Endothelial cell of umbilical vein (primary cell): ENCODE measurements at regions not wholly inside any gene's neighbourhood (a gene's known extent, or its start where the extent isn't known, plus 50 kb on each side); places are given as distances from the start of the nearest gene placed in this dataset.

ENCODE experiments used
- BruUV-seq: library from RNA; stranded (reverse); fragments of 400-500 nt; replicated peaks from 2 replicates; lab custom pipeline; 2021; lab: Mats Ljungman, UMichigan
- CTCF ChIA-PET: fragments of 300-600, 350-600 bp; sonication (Branson Sonifier 250); formaldehyde crosslinking; loops from one replicate; lab custom pipeline; 2021; ENCODE audit warnings: antibody characterized with exemption, inconsistent platforms; lab: Charles Lee
- POLR2A ChIA-PET: fragments of 300-600, 350-600 bp; sonication (Branson Sonifier 250); formaldehyde crosslinking; loops from one replicate; lab custom pipeline; 2021; ENCODE audit warnings: antibody characterized with exemption, inconsistent platforms; lab: Charles Lee
- DNase-seq: peaks from one replicate; pipeline ENCODE4 v3.0.0-alpha.2; 2011; ENCODE audit warnings: low read depth, low spot score
- FAIRE-seq: peaks from 2 replicates; lab custom pipeline; 2011; peaks lifted over from hg19 to GRCh38; lab: Jason Lieb, UNC
- H2AFZ ChIP-seq: 2 replicates; pipeline ENCODE4 v1.6.0; 2012; ENCODE audit warnings: low read depth, low read length, control low read depth, inconsistent platforms
- H3K27ac ChIP-seq: 2 replicates; pipeline ENCODE4 v1.5.1; 2011; ENCODE audit warnings: low read depth, mild to moderate bottlenecking, control low read depth, low read length, moderate library complexity; ENCODE audit not compliant: insufficient read depth
- H3K27me3 ChIP-seq, 2 experiments: 2 replicates each; pipeline versions ENCODE4 v1.6.0 to v1.6.1; 2011; ENCODE audit warnings: low read length in 2 of 2, mixed read lengths in 1 of 2; ENCODE audit not compliant: control insufficient read depth in 2 of 2, insufficient read depth in 2 of 2
- H3K36me3 ChIP-seq, 2 experiments: 2 replicates in 1 of 2; 3 replicates in 1 of 2; pipeline ENCODE4 v1.5.1; 2011; ENCODE audit warnings: low read length in 2 of 2, mild to moderate bottlenecking in 1 of 2, moderate library complexity in 1 of 2; ENCODE audit not compliant: control insufficient read depth in 2 of 2, insufficient read depth in 2 of 2; ENCODE audit errors: extremely low read depth in 1 of 2
- H3K4me1 ChIP-seq: 3 replicates; pipeline ENCODE4 v1.5.1; 2011; ENCODE audit warnings: mild to moderate bottlenecking, low read length; ENCODE audit not compliant: control insufficient read depth, insufficient read depth; ENCODE audit errors: extremely low read depth
- H3K4me2 ChIP-seq: 2 replicates; pipeline ENCODE4 v1.6.1; 2011; ENCODE audit warnings: low read length, control low read depth, mixed read lengths; ENCODE audit not compliant: insufficient read depth
- H3K4me3 ChIP-seq, 3 experiments: fragments of 200-600 bp in 1 of 3; sonication (generic), shearing (Covaris generic) in 1 of 3; replicated peaks in 1 of 3; 2 replicates each; pipeline ENCODE4 v1.5.1; 2011 to 2016; ENCODE audit warnings: control low read depth in 3 of 3, low read length in 3 of 3, mild to moderate bottlenecking in 2 of 3, inconsistent platforms in 1 of 3, low read depth in 1 of 3, moderate library complexity in 1 of 3; ENCODE audit not compliant: insufficient read depth in 1 of 3
- H3K79me2 ChIP-seq: 2 replicates; pipeline ENCODE4 v1.6.0; 2012; ENCODE audit warnings: low read length, inconsistent platforms; ENCODE audit not compliant: control insufficient read depth, insufficient read depth
- H3K9ac ChIP-seq: replicated peaks from 2 replicates; pipeline ENCODE3; 2011; ENCODE audit warnings: low read length, control low read depth; ENCODE audit not compliant: insufficient read depth; ENCODE audit errors: extremely low read depth
- H3K9me1 ChIP-seq: replicated peaks from 3 replicates; pipeline ENCODE4 v1.6.0; 2011; ENCODE audit warnings: mild to moderate bottlenecking, low read length; ENCODE audit not compliant: control insufficient read depth, insufficient read depth; ENCODE audit errors: extremely low read depth
- H3K9me3 ChIP-seq: replicated peaks from 2 replicates; pipeline ENCODE4 v1.5.1; 2012; ENCODE audit warnings: low read length, inconsistent platforms; ENCODE audit not compliant: control insufficient read depth, insufficient read depth
- H4K20me1 ChIP-seq: replicated peaks from 2 replicates; pipeline ENCODE3; 2011; ENCODE audit warnings: mild to moderate bottlenecking, low read length; ENCODE audit not compliant: control insufficient read depth, insufficient read depth; ENCODE audit errors: extremely low read depth
- EZH2 ChIP-seq: IDR thresholded peaks from 2 replicates; pipeline ENCODE4 v1.6.1; 2012; ENCODE audit warnings: borderline replicate concordance, low read depth, mild to moderate bottlenecking, moderate library complexity, low read length, inconsistent platforms; ENCODE audit not compliant: severe bottlenecking
- FOS ChIP-seq: IDR thresholded peaks from 2 replicates; pipeline ENCODE4 v1.6.1; 2011; ENCODE audit warnings: mild to moderate bottlenecking, low read length, moderate library complexity, borderline replicate concordance; ENCODE audit not compliant: insufficient read depth
- GATA2 ChIP-seq: IDR thresholded peaks from 2 replicates; pipeline ENCODE4 v1.7.0; 2011; ENCODE audit warnings: low read depth, mild to moderate bottlenecking, moderate library complexity, mixed read lengths, low read length; ENCODE audit not compliant: insufficient read length, insufficient read depth
- JUN ChIP-seq: IDR thresholded peaks from 2 replicates; pipeline ENCODE4 v1.6.1; 2011; ENCODE audit warnings: borderline replicate concordance, low read depth; ENCODE audit not compliant: insufficient read length, insufficient read depth
- MYC ChIP-seq: IDR thresholded peaks from one replicate; pipeline ENCODE4 v1.6.1; 2011; ENCODE audit warnings: mild to moderate bottlenecking, low read depth, low read length
- POLR2A ChIP-seq: IDR thresholded peaks from 2 replicates; pipeline ENCODE4 v1.6.1; 2012; ENCODE audit warnings: low read depth, mild to moderate bottlenecking, control low read depth, low read length
- POLR2AphosphoS5 ChIP-seq: IDR thresholded peaks from 2 replicates; pipeline ENCODE4 v1.6.1; 2012; ENCODE audit warnings: low read depth, mild to moderate bottlenecking, control low read depth, low read length, moderate library complexity; ENCODE audit not compliant: insufficient read depth
- dilution Hi-C: fragments of 300-500 bp; cut with MboI; formaldehyde crosslinking; loops from one replicate; pipeline ENCODE4 v1.15.0; 2019; ENCODE audit warnings: low sequenced_read_pairs; ENCODE audit not compliant: extremely low pct_ligation_motif_present
- intact Hi-C: fragments of 100-400 bp; cut with micrococcal nuclease; formaldehyde crosslinking; loops from one replicate; pipeline ENCODE4 v1.10.0; 2022
- TF ChIP-seq, protein P1 (sequence below), 2 donors: IDR thresholded peaks; 1 replicate in 1 of 2; 2 replicates in 1 of 2; pipeline ENCODE4 v1.5.1; 2011; ENCODE audit warnings: low read length in 2 of 2, mild to moderate bottlenecking in 2 of 2, moderate library complexity in 2 of 2, control low read depth in 1 of 2, inconsistent platforms in 1 of 2, low read depth in 1 of 2; ENCODE audit not compliant: insufficient read depth in 1 of 2; ENCODE audit errors: extremely low read depth in 1 of 2
- TF ChIP-seq, protein P2 (sequence below): IDR thresholded peaks from 2 replicates; pipeline ENCODE4 v1.6.1; 2011; ENCODE audit not compliant: insufficient read depth, insufficient read length

DNA sequence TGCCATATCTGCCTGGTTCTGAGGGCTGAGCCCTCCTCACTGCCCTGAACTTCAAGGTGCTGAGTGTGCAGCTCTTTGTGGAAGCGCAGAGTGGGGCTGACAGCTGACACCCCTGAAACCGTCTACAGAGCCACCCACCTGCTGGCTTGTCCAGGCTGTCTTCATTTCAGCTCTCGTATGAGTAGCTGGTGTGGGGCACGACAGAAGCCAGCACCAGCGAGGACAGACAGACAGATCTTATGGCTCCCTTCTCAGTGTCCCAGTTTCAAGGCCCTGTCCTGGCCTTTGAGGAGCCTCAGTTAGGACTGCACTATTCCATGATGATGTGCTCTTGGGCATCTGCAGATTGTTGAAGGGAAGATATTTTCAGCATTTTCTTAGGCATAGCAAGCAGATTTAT, 287.1 kb downstream of the SLC4A3 start:
- BruUV-seq = no TSS peak
- Histone ChIP-seq H3K4me3 (no peak overlapping the region), H4K20me1 (no peaks in the 10 kb centered on the region), H3K27ac (no peak overlapping the region), H3K9ac (no peak overlapping the region), H3K36me3 (no peaks in the 10 kb centered on the region), H3K79me2 (no peaks in the 10 kb centered on the region), H3K9me1 (no peaks in the 10 kb centered on the region), H2AFZ (no peak overlapping the region), H3K4me1 (no peaks in the 10 kb centered on the region), H3K9me3 (no peaks in the 10 kb centered on the region), H3K27me3 (no peaks in the 10 kb centered on the region), H3K4me2 (no peak overlapping the region)
- POLR2A ChIA-PET = no interaction called here
- TF ChIP-seq JUN = no peak
- TF ChIP-seq EZH2 = no peak
- intact Hi-C loops (no loop called here), dilution Hi-C loops (no loop called here)
- no peak for FAIRE-seq
- CTCF ChIA-PET = no interaction called here
- DNase-seq = no peak

- no peak for DNase-seq
- H3K27me3 ChIP-seq = no peaks in the 10 kb centered on the region
- no peaks in the 10 kb centered on the region for H3K9me3 ChIP-seq
- no peak overlapping the region for H3K4me3 ChIP-seq
- CTCF ChIA-PET = no interaction called here
- TF ChIP-seq MYC (no peak), EZH2 (no peak), POLR2A (no peak), JUN (no peak), POLR2AphosphoS5 (no peak), GATA2 (no peak), FOS (no peak)
- TF ChIP-seq, protein P1, sequence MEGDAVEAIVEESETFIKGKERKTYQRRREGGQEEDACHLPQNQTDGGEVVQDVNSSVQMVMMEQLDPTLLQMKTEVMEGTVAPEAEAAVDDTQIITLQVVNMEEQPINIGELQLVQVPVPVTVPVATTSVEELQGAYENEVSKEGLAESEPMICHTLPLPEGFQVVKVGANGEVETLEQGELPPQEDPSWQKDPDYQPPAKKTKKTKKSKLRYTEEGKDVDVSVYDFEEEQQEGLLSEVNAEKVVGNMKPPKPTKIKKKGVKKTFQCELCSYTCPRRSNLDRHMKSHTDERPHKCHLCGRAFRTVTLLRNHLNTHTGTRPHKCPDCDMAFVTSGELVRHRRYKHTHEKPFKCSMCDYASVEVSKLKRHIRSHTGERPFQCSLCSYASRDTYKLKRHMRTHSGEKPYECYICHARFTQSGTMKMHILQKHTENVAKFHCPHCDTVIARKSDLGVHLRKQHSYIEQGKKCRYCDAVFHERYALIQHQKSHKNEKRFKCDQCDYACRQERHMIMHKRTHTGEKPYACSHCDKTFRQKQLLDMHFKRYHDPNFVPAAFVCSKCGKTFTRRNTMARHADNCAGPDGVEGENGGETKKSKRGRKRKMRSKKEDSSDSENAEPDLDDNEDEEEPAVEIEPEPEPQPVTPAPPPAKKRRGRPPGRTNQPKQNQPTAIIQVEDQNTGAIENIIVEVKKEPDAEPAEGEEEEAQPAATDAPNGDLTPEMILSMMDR (IDR thresholded peaks at IDR 0.05; ENCODE audit: extremely low read depth in 1 of 2, insufficient read depth in 1 of 2, low read depth in 1 of 2, low read length in 2 of 2) = no peak
- TF ChIP-seq, protein P2, sequence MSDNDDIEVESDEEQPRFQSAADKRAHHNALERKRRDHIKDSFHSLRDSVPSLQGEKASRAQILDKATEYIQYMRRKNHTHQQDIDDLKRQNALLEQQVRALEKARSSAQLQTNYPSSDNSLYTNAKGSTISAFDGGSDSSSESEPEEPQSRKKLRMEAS = no peak
- no peak overlapping the region for H3K27ac ChIP-seq
- no peak overlapping the region for H3K4me2 ChIP-seq
- no peaks in the 10 kb centered on the region for H3K79me2 ChIP-seq
- FAIRE-seq = no peak
- no peaks in the 10 kb centered on the region for H4K20me1 ChIP-seq
- H3K9ac ChIP-seq = no peak overlapping the region
- H3K9me1 ChIP-seq = no peaks in the 10 kb centered on the region
- no peaks in the 10 kb centered on the region for H3K4me1 ChIP-seq
- H2AFZ ChIP-seq = no peak overlapping the region
- dilution Hi-C loops = no loop called here
- H3K36me3 ChIP-seq = no peaks in the 10 kb centered on the region
- intact Hi-C loops = no loop called here
- POLR2A ChIA-PET = no interaction called here
- no TSS peak for BruUV-seq
Observed at GRCh38 chr2:219916281-219916680, 288.9 kb downstream of the SLC4A3 start.
